Activated CD4-positive, alpha-beta T cell treated with anti-CD3 and anti-CD28 coated beads, Interleukin-2, Interleukin-4, amounts not matched to agents 100 ng/mL and 50 ng/mL, durations not matched to agents 16 hours and 8 hours (primary cell): ENCODE measurements at regions not wholly inside any gene's neighbourhood (a gene's known extent, or its start where the extent isn't known, plus 50 kb on each side); places are given as distances from the start of the nearest gene placed in this dataset.

Source experiments
- DNase-seq: peaks from one replicate; pipeline ENCODE4 v3.0.0-alpha.2; 2020; ENCODE audit warnings: low spot score

DNA sequence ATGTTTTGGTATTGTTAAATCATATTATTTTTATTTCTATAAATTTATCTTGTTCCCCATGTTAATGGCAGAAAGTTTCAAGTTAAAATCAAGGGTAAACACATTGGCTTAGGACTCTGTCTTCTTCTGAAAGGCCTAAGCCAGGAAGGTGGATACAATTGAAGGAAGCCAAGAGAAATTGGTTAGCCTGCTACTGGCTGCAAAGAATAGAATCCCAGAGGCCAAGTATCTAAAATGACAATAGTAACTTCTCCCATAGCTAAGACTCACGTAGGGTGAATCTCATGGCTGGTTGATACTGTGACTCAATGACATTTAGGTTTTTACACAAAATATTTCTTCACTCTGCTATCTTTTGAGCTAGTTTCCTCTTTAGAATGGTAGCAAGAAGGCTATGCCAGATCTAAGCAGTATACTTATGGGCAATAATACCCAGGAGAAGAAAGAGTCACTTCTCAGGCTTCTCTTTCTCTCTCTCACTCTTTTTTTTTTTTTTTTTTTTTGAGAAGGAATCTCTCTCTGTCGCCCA lies 621.5 kb upstream of the TBL1XR1 start:
- DNase-seq = no peak

DNA sequence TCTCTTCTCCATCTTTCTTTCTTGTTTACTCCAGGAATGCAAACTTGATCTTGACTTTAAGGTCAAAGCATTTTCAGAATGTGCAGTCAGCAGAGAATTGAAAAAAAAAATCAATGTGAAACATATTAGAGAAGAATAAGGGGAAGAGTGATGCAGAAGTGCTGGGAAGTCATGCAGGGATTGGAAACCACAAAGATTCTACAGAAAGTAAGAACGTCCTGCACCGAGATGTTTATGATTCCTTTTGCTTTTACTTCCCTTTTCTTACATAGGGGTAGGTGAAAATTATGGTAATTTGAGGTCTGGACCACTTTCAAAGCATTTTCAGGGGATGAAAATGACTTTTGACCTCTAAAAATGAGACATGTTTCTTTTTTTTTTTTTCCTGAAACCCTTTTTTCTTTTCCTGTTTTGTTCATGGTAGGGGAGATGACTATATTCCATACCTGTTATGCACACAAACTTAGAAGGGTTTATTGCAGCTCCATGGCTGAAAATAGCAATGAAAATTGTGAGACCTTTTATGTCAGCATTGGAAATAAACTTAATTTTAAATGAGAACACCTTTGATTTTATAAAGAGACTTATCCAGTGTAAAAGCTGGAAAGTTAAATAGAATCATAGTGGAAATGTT lies 623.5 kb upstream of the TBL1XR1 start:
- no peak for DNase-seq

- DNase-seq = no peak
Measured at GRCh38 chr3:177822681-177823096, 625.4 kb upstream of the TBL1XR1 start.

DNA sequence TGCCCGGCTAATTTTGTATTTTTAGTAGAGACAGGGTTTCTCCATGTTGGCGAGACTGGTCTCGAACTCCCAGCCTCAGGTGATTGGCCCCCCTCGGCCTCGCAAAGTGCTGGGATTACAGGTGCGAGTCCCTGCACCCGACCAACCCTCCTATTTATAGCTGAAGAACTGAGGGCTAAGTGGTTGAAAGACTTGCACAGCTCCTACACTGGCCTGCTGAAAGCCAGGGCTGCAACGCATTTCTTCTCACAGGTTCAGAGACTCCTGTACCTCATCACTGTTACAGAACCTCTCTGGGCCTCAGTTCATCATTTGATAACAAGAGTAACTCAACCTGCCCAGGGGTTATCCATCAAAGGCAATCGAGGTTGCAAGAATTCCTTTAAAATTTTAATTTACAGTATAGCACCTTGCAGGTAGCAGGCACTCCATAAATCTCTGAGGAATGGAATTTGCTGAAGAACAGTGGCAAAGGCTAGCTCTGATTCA lies 626.5 kb upstream of the TBL1XR1 start:
- no peak for DNase-seq

DNA sequence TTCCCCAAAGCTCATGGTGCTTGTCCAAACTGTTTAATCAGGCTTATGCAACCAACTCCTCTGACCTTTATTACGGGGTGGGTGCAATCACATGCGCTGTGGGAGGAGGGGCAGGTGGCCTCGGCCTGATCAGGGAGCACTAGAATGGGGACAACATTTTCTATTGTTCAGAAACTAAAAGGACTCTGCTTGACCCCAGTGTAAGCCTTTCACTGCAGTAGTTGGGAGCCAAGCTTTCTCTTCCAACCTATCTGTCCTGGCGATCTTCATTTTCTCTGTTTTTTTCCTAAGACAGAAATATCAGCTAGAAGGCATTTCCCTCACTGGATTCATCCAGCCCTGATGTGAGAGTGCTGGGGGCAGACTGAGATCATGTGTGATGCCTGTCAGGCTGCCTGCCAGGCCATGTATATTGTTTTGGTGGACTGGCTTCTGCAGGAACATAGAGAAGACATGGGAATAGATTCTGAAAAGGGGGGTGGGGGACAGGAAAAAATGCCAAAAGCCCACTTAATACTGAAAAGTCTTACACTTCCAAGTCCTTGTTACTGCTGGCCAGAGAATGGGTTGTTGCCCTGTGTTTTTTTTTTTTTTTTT lies 627.0 kb upstream of the TBL1XR1 start:
- no peak for DNase-seq

- DNase-seq = no peak
Measured at GRCh38 chr3:177824841-177825240, 627.6 kb upstream of the TBL1XR1 start.

GRCh38 chr3:177826253-177826652 lies 629.0 kb upstream of the TBL1XR1 start:
- no peak for DNase-seq

DNA sequence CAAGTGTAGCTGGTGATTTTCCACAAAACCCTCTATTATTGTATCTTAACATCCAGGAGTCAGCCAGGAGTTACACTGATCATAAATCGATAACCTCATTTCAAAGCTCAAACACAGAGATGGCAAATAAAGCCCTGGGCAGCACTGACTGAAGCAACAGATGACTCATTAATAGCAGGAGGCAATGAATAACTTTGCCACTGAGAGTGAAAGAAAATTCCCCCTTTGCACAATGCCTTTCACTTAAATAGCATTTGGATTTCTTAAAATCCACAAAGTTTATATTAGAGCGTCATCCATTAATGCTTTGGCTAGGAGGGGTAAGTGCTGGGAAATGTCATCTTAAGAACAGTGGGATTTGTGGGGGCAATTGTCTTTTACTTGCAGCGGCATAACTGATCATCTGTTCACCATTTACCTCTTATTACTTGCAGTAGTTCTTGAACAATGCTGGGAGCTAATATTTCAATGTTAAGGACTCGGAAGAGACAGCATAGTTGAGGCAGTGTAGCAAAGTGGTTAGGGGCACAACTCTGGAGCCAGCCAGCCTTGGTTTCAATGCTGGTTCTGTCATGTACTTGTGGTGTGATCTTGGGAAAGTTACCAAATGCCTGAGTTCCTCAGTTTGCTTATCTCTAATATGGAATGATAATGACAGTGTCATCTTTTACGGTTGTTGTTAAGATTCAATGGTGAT lies 630.4 kb upstream of the TBL1XR1 start:
- DNase-seq = no peak

GRCh38 chr3:177828208-177828565 lies 630.9 kb upstream of the TBL1XR1 start:
- no peak for DNase-seq

DNA sequence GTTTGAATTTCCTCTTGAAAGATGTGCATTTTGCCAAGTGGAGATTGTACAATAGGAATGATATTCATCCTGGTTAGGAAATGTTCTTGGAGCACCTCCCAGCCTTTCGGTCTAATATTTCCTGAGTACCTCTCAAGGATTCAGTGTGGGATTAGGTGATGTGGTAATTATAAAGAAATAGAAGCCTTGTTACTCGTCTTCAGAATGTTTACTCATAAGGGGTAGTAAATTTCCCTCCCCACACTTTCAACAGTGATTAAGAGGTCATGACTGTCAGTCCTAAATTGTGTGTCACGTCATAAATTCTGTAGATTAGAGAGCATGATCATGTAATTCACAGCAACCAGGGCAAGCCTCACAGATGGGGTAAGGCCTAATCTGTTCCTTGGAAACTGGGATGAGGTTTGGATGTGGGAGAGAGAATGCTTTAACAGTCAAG lies 633.1 kb upstream of the TBL1XR1 start:
- no peak for DNase-seq

DNA sequence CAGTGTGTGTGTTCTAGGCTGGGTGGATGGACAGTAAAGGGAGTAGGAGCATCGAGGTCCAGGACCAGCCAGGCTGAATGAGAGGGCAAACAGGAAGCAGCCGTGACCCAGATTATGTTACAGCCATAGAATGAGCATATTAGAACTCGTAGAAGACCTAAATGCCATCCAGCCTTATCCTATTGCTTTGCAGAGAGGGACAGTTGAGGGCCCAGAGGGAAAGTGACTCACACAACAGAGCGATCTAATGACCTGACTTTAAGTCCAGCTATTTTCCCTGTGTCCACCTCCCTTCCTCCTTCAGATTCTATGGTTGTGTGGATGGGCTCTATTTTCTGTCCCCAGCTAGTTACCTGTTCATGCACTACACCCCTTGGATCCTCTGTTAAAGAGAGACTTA lies 634.1 kb upstream of the TBL1XR1 start:
- no peak for DNase-seq

DNA sequence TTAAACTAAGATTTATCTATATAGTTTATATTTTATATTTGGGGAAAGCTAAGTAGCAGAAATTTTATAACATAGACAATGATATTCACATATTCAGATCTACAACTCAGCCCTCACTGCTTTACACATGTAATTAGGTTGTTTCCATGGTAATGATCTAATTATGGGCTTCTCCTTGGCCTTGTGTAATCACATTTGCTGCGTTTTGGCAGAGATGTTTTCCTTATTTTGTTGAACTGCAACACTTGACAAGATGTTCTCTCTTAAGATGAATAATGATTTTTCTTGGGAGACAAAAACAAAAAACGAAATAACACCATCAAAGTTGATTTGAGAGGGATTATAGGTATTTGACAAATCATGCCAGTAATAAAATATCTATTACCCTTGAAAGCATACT lies 635.6 kb upstream of the TBL1XR1 start:
- no peak for DNase-seq

DNA sequence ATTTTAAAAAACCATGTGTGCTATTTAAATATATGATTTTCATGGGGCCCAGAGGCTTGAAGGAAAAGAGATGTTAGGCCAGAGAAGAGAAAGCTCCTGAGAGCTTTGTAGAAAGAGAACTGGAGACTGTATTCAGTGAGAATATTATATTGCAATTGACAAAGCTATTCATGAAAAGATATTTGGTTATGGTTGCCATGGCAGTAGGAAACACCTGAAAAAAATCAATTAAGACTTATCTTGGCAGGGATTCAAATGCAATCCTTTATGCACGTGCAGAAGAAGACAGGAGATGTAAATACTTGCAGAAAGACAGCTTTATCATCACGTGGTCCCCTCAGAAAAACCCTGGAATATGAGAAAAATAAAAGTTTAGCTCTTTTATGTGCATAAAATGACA lies 636.0 kb upstream of the TBL1XR1 start:
- DNase-seq = no peak

DNA sequence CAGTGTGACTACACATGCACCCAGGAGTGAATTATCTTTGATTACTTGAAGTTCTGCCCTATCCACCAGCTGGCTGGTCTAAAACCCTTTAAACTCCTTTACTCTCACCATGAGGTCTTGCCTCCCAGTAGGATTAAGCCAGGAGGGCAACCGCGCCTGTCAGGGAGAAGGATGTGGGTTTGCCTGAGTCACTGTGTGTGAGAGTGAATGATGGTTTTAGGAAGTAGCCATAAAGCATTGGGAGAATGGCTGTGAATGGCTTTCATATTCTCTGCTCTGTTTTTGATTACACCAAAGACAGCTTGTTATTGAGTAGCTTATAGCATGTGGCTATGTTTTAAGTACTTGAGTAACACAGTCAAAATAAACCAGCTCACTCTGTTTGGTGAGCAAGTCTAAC lies 637.7 kb upstream of the TBL1XR1 start:
- DNase-seq = no peak

GRCh38 chr3:177835917-177836316 lies 638.6 kb upstream of the TBL1XR1 start:
- no peak for DNase-seq

GRCh38 chr3:177836671-177837070 lies 639.4 kb upstream of the TBL1XR1 start:
- no peak for DNase-seq

- DNase-seq = no peak
Measured at GRCh38 chr3:177837951-177838655, 640.8 kb upstream of the TBL1XR1 start.

DNA sequence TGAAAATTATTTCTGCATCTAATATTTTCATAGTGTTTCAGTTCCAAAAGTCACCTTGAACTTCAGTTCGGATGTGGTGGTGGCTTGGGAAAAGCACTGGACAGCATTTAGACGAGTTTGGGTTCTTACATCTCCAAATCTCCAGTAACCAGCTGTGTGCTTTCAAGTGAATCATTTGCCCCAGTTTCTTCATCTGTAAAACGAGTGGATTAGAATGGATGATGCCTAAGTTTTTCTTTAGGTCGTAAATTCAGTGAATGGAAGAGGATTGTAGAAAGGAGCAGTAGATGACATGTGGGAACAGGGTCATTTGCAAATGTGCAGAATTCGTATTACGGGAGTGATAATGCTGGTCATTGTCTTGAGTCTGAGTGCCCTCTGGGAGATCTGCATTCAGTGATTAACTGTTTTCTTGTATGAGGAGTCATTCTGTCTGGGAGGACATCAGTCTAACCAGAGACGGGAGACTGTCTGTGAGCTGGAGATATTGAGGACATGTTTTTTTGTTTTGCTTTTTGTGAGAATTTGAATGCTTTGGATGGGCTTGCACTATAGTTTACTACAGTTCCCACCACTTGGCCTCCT lies 641.6 kb upstream of the TBL1XR1 start:
- no peak for DNase-seq

- DNase-seq = no peak
Measured at GRCh38 chr3:177842302-177842701, 645.0 kb upstream of the TBL1XR1 start.

DNA sequence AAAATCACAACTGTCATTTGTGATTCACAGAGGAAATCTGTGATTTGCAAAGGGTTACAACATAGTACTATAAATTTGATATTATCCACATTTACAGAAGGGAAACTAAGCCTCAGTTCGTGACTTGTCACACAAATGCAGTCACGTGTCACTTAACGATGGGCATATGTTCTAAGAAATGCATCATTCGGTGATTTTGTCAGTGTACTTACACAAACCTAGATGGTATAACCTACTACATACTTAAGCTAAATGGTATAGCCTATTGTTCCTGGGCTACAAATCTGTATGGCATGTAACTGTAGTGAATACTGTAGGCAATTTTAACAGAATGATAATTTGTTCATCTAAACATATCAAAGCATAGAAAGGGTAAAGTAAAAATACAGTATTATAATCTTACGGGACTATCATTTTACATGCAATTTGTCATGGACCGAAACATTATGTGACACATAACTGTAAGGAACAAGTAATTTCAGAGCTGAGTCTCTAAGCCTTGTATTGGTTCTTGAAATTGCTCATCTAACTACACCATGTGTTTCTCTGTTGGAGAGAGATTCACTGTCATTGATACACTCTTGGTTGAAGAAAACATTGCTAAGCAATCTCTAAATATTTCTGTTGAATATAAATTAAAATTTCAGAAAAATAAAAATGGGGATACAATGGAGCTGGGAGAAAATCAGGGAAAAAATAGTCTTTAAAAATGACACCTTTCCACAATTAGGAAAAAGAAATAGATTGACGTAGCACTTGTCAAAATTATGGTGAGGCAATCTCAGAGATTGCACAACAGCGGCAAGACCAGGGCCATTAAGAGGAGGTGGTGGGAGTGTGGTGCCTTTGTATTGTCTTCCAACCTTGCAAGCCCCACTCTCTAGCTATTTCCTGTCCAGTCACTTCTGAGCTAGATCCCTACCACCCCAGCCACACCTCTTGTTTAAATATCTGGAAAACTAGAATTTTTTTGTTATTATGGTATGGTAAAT lies 645.8 kb upstream of the TBL1XR1 start:
- peak; percentile 35 for DNase-seq
